KOPT-K1 (cell line): ENCODE measurements at regions not wholly inside any gene's neighbourhood (a gene's known extent, or its start where the extent isn't known, plus 50 kb on each side); places are given as distances from the start of the nearest gene placed in this dataset.

Source experiments
- H3K27ac ChIP-seq: fragments of 200-600 bp; sonication (generic); 2 replicates; pipeline ENCODE4 v1.5.1; 2016; ENCODE audit warnings: antibody characterized with exemption, mild to moderate bottlenecking, low read depth, low read length; ENCODE audit not compliant: poor library complexity, severe bottlenecking
- H3K36me3 ChIP-seq: fragments of 200-600 bp; sonication (generic); 2 replicates; pipeline ENCODE4 v1.5.1; 2017; ENCODE audit warnings: antibody characterized with exemption, mild to moderate bottlenecking, low read length, moderate library complexity; ENCODE audit not compliant: insufficient read depth
- H3K9me3 ChIP-seq: fragments of 200-600 bp; sonication (generic); 2 replicates; pipeline ENCODE4 v1.5.1; 2017; ENCODE audit warnings: antibody characterized with exemption, low read length, mild to moderate bottlenecking; ENCODE audit not compliant: insufficient read depth, poor library complexity, severe bottlenecking

DNA sequence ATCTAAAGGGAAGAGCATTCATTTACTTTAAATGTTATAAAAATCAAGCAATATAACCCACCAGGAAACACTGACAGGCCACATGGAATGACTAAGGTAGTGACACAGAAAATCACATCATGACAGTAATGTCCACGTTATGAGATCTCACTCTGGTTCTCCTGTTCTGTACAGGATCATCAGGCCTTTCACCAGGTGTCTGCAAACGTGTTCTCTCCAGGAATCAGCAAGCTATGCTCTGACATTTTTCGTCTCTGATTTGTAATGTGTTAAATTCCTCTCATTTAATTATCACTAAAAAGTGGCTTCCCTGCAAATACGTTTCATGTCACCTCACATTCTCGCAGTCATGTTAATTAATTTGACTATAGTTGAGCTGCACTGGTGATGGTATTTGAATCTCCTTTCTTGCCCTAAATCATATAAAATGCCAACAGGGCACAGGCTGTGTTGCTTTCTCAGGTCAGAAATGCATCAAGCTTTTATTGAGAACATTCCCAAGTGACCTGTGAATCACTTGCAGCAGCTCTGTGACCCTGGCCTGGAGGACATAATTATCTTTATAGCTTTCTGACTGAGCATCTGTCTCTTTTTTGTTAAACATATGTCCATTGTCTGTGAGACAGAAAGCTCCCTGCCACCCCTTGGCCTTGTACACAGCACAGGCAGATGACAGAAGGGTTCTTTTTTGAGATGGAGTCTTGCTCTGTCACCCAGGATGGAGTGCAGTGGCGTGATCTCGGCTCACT is 196.2 kb downstream of the DIRAS2 start:
- Histone ChIP-seq H3K9me3 (no peaks in the 10 kb centered on the region), H3K27ac (no peak overlapping the region), H3K36me3 (no peaks in the 10 kb centered on the region)

DNA sequence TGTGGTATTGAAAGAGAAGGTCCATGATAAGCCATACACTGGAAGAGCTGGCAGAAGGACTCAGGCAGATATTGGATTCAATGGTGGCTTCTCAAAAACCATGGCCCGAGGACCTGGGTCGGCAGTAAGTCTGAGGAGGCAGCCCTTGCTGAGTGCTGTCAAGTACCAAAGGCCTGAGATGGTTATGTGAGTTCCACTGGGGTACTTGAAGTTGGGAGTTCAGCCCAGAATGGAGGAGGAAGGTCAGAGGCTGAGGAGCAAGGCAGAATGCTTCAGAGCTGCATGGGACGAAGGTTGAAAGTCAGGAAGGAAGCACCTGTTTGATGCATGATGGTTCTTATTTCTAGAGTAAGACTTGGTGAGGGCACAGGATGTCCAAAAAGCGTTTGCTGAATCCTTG is 194.9 kb downstream of the DIRAS2 start:
- Histone ChIP-seq H3K9me3 (no peaks in the 10 kb centered on the region), H3K36me3 (no peaks in the 10 kb centered on the region), H3K27ac (no peak overlapping the region)

DNA sequence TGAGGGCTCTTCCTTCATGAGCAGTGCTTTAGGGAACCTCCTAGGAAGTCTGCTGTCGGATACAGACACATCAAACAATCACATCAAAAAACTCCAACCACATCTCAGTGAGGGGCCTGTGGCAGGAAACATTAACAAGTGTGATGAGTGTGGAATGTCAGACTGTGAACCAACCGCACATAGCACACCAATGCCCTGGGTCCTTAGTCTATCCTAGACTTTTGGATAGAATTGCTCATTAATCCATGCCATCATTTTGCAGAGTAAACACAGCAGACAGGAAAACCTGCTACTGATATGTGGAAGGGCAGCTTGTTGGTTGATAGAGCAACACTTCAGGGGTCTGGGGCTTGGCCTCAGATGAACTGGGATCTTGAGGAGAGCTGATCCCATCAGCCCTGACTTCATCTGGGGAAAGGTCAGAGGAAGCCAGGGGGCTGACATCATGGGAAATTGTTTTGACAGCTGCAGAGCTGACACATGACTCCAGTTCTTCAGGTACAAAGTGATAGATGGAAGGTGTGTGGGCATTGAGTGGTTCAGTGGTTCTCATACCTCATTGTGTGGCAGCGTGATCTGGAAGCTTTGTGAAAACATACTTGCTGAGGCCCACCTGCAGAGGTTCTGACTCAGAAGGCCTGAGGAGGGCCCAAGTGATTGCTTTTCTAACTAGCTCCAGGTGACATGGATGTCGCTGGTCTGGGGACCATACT is 193.3 kb downstream of the DIRAS2 start:
- Histone ChIP-seq H3K27ac (no peak overlapping the region), H3K9me3 (no peaks in the 10 kb centered on the region), H3K36me3 (no peaks in the 10 kb centered on the region)

DNA sequence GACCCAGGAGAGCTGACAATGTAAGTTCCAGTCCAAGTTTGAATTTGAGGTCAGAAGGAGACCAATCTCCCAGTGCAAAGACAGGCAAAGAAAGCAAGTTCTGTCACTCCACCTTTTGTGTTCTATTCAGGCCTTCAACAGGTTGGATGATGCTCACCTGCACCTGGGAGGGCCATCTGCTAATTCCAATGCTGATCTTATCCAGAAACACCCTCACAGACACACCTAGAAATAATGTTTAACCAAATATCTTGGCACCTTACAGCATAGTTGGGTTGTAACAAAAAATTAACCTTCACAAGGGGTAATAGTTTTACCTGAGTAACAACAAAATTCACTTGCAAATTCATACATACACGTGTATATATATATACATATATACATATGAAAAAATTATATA is 190.8 kb downstream of the DIRAS2 start:
- H3K9me3 ChIP-seq: no peaks in the 10 kb centered on the region

DNA sequence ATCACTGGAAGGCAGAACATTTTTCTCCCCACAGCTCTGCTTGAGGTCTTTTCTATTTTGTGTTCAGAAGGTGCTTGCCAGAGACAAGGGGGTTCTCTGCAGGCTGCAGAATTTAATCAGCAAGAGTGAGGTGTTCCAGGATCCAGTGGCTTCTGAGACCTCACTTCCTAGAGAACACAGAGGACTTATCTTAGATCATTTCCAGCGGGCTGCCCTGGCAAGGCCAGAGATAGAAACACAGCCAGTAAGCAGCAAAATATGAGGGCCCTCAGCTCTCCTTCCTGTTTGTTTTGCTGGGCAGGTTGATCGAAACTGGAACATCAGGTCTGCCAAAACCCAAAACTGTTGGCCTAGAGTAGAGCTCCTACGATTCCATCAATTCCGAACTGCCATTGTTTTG is 187.3 kb downstream of the DIRAS2 start:
- H3K27ac ChIP-seq: no peak overlapping the region
- no peaks in the 10 kb centered on the region for H3K36me3 ChIP-seq
- no peaks in the 10 kb centered on the region for H3K9me3 ChIP-seq

More for the DNA sequence above, 190.8 kb downstream of the DIRAS2 start:
- Histone ChIP-seq H3K27ac (no peak overlapping the region), H3K36me3 (no peaks in the 10 kb centered on the region)

DNA sequence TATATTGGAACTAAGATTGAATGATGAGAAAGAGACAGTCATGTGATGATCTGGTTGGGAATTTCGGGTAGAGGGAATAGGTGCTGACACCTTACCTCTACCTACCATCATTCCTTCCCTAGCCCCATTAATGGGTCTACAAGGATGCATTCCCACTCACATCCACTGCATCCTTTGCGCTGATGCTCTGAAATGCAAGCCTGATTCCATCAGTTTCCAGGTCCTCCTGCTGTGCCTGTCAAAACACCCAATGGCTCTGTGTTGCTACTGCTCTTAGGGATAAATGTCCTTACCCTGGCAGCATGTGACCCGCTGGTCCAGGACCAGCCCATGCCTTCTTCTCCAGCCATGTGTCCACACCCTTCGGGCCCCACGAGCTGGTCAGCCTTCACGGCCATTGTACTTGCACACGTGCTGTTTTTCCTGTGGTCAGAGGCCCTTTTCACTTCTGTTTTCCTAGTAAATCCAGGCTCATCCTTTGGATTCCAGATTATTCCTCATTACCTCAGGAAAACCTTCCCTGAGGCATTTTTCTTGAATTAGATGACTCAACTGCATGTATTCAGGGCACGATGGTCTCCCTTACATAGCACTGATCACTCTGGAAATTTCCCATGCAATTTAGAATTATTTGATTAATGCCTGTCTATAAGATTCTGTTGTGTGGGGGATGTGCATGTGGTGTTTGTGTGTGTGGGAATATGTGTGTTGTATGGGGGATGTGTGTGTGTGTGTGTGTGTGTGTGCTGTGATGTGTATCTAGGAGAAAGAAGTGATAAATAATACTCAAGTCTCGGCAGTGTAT is 185.0 kb downstream of the DIRAS2 start:
- Histone ChIP-seq H3K9me3 (no peaks in the 10 kb centered on the region), H3K36me3 (no peaks in the 10 kb centered on the region), H3K27ac (no peak overlapping the region)

DNA sequence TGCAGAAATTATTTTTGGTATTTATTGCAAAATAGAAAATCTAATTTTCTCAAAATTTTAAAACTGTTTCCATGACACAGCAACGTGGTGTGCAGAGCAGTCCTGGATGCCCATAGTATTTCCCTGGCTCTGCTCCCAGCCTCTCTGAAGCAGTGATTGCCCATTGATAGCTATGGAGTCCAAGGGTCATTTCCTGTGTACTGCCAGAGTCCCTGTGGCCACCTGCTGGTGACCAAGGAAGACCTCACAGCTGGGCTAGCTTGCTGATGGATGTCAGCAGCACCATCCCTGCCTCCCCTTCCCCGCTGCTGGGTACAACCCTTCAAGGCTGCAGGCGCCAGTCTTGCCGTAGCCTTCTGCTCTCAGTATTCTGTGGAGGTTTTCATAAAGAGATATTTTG is 184.1 kb downstream of the DIRAS2 start:
- H3K9me3 ChIP-seq: no peaks in the 10 kb centered on the region
- H3K27ac ChIP-seq: no peak overlapping the region
- H3K36me3 ChIP-seq: no peaks in the 10 kb centered on the region

DNA sequence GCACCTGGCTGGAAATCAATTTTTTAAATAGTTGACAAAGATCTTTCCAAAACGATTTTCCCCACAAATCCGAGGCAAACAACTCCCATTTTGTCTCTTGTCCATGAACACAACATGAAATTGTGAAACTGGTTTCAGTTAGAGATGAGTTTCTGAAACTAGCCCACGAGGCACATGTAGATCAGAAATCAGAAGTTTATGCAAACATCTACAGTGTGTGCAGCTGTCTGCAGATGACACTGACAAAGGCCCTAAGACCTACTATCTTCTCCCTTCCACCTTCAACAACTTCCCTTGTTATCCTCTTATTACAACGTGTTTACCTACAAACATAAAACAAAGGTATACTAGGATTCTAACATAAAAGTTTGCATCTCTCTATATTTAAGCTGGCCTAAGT is 183.3 kb downstream of the DIRAS2 start:
- no peak overlapping the region for H3K27ac ChIP-seq

DNA sequence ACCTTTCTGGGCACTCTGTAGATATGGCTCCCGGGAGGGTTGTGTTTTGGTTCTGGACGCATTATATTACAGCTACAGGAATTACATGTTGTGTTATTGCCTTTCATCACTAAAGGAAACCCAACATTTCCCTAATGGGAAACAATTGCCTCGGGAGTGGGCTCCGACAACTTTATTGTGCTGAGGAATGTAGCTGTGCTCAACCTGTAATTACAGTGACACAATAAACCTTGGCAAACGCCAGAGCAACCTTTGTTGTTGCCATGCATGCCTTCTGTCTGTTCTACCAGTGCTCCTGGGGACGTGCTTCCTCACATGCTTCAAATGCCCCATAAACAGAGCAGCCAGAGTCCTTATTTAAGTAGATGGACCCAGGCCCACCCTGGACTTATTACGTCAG is 182.4 kb downstream of the DIRAS2 start:
- Histone ChIP-seq H3K27ac (no peak overlapping the region), H3K9me3 (no peaks in the 10 kb centered on the region)

More for the DNA sequence above, 183.3 kb downstream of the DIRAS2 start:
- Histone ChIP-seq H3K36me3 (no peaks in the 10 kb centered on the region), H3K9me3 (no peaks in the 10 kb centered on the region)

DNA sequence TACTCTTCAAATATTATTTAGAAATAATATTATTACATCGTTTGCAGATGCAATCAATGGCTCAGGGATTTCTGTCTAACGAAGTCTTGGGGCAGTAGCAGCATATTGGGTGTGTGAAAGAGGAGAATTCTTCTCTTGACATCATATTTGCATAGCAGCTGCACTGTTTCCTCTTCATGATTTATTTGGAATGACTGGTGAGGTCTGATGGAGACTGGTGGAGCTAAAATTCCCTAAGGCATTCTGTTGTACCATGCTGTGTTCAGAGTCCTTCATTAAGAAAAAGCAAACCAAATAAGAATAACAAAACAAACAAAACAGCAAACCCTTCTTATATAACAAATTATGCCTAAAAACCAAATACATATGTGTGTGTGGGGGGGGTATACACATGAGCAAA is 177.6 kb downstream of the DIRAS2 start:
- Histone ChIP-seq H3K9me3 (no peaks in the 10 kb centered on the region), H3K27ac (no peak overlapping the region), H3K36me3 (no peaks in the 10 kb centered on the region)

More for the DNA sequence above, 182.4 kb downstream of the DIRAS2 start:
- no peaks in the 10 kb centered on the region for H3K36me3 ChIP-seq

DNA sequence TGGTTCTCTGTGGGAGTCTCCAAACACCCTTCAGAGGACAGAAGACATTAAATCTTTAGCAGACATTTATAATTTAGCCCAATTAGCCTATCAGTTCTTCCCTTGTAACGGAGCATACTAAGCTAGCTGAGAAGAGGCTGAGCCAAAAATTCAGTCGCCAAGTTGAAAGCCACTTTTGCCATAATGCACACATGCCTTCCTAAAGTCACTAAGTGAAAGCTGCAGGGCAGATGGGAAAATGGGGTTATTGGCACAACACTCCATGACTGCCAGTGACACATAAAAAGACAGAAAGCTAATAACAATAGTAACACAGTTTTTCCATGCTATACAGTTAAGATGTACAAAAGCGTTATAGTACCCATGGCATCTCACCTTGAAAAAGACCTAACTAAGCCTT is 176.2 kb downstream of the DIRAS2 start:
- no peaks in the 10 kb centered on the region for H3K9me3 ChIP-seq
- H3K36me3 ChIP-seq: no peaks in the 10 kb centered on the region
- H3K27ac ChIP-seq: no peak overlapping the region

DNA sequence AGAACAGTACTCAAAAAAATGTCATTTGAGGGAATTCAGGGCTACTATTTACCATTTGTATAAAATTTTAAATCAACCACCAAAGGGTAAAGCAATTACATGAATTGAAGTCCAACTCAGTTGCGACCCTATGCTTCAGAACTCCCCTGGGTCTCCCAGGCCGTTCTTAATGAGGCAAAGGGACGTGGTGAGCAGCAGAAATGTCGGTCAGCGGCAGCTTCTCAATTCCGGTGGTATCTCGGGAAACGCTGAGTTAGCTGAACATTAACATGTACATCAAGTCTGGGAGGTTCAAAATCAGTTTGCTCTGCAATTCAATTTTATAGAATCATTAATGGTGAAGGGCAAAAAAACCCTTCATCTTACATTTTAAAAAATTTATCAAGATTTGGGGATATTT is 173.2 kb downstream of the DIRAS2 start:
- Histone ChIP-seq H3K27ac (no peak overlapping the region), H3K9me3 (no peaks in the 10 kb centered on the region), H3K36me3 (no peaks in the 10 kb centered on the region)

DNA sequence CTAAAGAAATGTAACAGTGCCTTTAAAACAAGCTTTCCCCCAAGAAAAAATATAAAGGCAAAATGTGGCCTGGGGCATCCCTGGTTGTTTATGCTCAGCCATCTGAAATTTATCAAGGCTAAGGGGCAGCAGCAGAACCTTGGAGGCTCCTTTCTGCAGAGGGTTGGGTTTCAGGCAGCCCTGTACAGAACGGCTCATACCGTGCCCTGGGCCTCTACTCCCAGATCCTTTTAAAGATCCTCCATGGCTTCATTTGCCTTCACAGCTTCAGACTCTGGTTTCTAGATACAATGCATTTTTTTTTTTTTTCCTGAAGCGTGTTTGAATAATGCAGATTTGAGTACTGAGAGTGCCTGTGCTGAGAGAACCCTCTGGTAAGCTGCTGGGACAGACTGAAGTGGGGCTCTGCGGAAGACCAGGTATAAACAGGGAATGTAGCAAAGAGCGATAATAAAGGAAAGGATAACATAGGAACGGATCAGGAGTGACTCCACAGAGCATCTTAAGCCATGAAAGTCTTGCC is 172.7 kb downstream of the DIRAS2 start:
- Histone ChIP-seq H3K9me3 (no peaks in the 10 kb centered on the region), H3K36me3 (no peaks in the 10 kb centered on the region), H3K27ac (no peak overlapping the region)

DNA sequence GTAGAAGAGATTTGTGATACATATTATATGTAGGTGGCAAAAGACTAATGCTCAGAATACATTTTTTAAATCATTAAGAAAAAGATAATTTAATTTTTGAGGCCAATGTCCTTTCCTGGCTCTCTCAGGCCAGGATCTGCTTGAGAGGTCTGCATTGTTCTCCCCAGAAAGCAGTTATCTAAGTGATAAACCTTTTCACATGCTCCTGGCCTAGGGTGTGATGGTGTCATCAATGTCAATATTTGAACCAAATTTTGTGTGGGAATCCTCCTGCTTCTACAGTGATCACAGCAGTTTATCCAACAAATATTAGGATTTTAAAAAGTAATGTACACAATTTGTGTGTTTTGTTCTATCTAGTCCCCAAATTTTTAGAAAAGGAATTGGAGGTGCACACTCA is 166.6 kb downstream of the DIRAS2 start:
- H3K9me3 ChIP-seq: no peaks in the 10 kb centered on the region
- no peaks in the 10 kb centered on the region for H3K36me3 ChIP-seq
- H3K27ac ChIP-seq: no peak overlapping the region

DNA sequence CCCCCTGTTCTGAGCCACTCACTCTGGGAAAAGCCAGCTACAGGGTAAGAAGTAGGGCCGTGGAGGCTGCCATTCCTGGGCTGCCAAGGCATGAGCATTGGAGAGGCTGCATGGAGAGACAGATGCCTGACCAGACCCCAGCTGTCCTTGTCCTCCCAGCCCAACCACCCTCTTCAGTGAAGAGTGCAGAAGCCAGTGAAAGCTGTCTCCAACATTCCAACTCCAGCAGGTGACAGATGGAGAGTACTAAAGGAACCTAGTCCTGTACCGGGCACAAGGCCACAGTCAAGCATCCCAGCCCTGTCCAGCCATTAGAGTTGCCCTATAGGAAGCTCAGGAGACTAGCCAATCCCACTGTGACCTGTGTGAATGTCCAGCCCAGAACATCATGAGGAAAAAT is 165.1 kb downstream of the DIRAS2 start:
- H3K9me3 ChIP-seq: no peaks in the 10 kb centered on the region
- no peaks in the 10 kb centered on the region for H3K36me3 ChIP-seq
- H3K27ac ChIP-seq: no peak overlapping the region
